Liver (tissue), 7 donors: ENCODE measurements at regions not wholly inside any gene's neighbourhood (a gene's known extent, or its start where the extent isn't known, plus 50 kb on each side); places are given as distances from the start of the nearest gene placed in this dataset.

Experiments
- DNase-seq: peaks from one replicate; pipeline ENCODE4 v3.0.0-alpha.2; 2017; ENCODE audit warnings: low spot score
- H3K27ac ChIP-seq, 2 donors: one replicate each; pipeline ENCODE4 v1.7.0; 2013; ENCODE audit warnings: inconsistent platforms in 2 of 2, low read length in 2 of 2, control low read depth in 1 of 2, low read depth in 1 of 2, mild to moderate bottlenecking in 1 of 2
- H3K27me3 ChIP-seq, 4 donors: one replicate each; pipeline versions ENCODE4 v1.6.1 to v1.7.0; 2013; ENCODE audit warnings: low read length in 3 of 4, inconsistent platforms in 1 of 4, mild to moderate bottlenecking in 1 of 4, moderate library complexity in 1 of 4; ENCODE audit not compliant: control insufficient read depth in 4 of 4, insufficient read depth in 4 of 4
- H3K36me3 ChIP-seq, 4 donors: one replicate each; pipeline versions ENCODE4 v1.6.1 to v1.7.0; 2013; ENCODE audit warnings: low read length in 3 of 4, mild to moderate bottlenecking in 3 of 4, low read depth in 1 of 4, moderate library complexity in 1 of 4; ENCODE audit not compliant: control insufficient read depth in 4 of 4, insufficient read depth in 3 of 4
- H3K4me1 ChIP-seq, 4 donors: one replicate each; pipeline versions ENCODE4 v1.6.1 to v1.7.0; 2013; ENCODE audit warnings: low read length in 3 of 4, mild to moderate bottlenecking in 3 of 4, moderate library complexity in 1 of 4; ENCODE audit not compliant: control insufficient read depth in 4 of 4, insufficient read depth in 4 of 4
- H3K4me3 ChIP-seq, 3 donors: one replicate each; pipeline versions ENCODE4 v1.6.1 to v1.7.0; 2013; ENCODE audit warnings: low read length in 3 of 3, control low read depth in 1 of 3, low read depth in 1 of 3, mild to moderate bottlenecking in 1 of 3
- H3K9ac ChIP-seq, 2 donors: one replicate each; pipeline ENCODE4 v1.7.0; 2013; ENCODE audit warnings: low read length in 2 of 2, mild to moderate bottlenecking in 2 of 2, moderate library complexity in 2 of 2, control low read depth in 1 of 2, low read depth in 1 of 2
- H3K9me3 ChIP-seq, 4 donors: one replicate each; pipeline versions ENCODE4 v1.6.1 to v1.7.0; 2013; ENCODE audit warnings: low read length in 3 of 4; ENCODE audit not compliant: control insufficient read depth in 4 of 4
- ATF3 ChIP-seq: IDR thresholded peaks from 2 replicates; pipeline ENCODE4 v1.6.1; 2016; ENCODE audit warnings: antibody characterized with exemption
- EGR1 ChIP-seq, 2 donors: IDR thresholded peaks; 2 replicates each; pipeline ENCODE4 v1.6.1; 2016 to 2018; ENCODE audit warnings: antibody characterized with exemption in 2 of 2, low read depth in 2 of 2
- FOXA1 ChIP-seq: IDR thresholded peaks from 2 replicates; pipeline ENCODE4 v1.6.1; 2016; ENCODE audit warnings: antibody characterized with exemption
- FOXA2 ChIP-seq: IDR thresholded peaks from 2 replicates; pipeline ENCODE4 v1.6.1; 2016; ENCODE audit warnings: antibody characterized with exemption
- GABPA ChIP-seq, 2 donors: IDR thresholded peaks in 1 of 2; conservative IDR thresholded peaks in 1 of 2; 2 replicates each; pipeline ENCODE4 v1.6.1; 2016; ENCODE audit warnings: antibody characterized with exemption in 2 of 2, mild to moderate bottlenecking in 1 of 2, moderate library complexity in 1 of 2
- HNF4A ChIP-seq, 2 donors: conservative IDR thresholded peaks; 2 replicates each; pipeline ENCODE4 v1.6.1; 2016; ENCODE audit warnings: antibody characterized with exemption in 2 of 2, mild to moderate bottlenecking in 2 of 2
- HNF4G ChIP-seq: IDR thresholded peaks from 2 replicates; pipeline ENCODE4 v1.6.1; 2016; ENCODE audit warnings: antibody characterized with exemption
- JUND ChIP-seq, 2 donors: IDR thresholded peaks; 2 replicates each; pipeline ENCODE4 v1.6.1; 2016; ENCODE audit warnings: antibody characterized with exemption in 2 of 2
- MAX ChIP-seq: IDR thresholded peaks from 2 replicates; pipeline ENCODE4 v1.6.1; 2016; ENCODE audit warnings: antibody characterized with exemption
- NR2F2 ChIP-seq: IDR thresholded peaks from 2 replicates; pipeline ENCODE4 v1.6.1; 2016; ENCODE audit warnings: antibody characterized with exemption
- RAD21 ChIP-seq, 2 donors: IDR thresholded peaks; 2 replicates each; pipeline ENCODE4 v1.6.1; 2016; ENCODE audit warnings: antibody characterized with exemption in 2 of 2, mild to moderate bottlenecking in 2 of 2
- REST ChIP-seq: IDR thresholded peaks from 2 replicates; pipeline ENCODE4 v1.6.1; 2016; ENCODE audit warnings: antibody characterized with exemption, mild to moderate bottlenecking
- RXRA ChIP-seq, 2 donors: IDR thresholded peaks; 2 replicates each; pipeline ENCODE4 v1.6.1; 2017 to 2018; ENCODE audit warnings: antibody characterized with exemption in 2 of 2, mild to moderate bottlenecking in 1 of 2
- SP1 ChIP-seq: IDR thresholded peaks from 2 replicates; pipeline ENCODE4 v1.6.1; 2018; ENCODE audit warnings: antibody characterized with exemption, mild to moderate bottlenecking
- TAF1 ChIP-seq: conservative IDR thresholded peaks from 2 replicates; pipeline ENCODE4 v1.6.1; 2016; ENCODE audit warnings: antibody characterized with exemption, mild to moderate bottlenecking
- YY1 ChIP-seq: IDR thresholded peaks from 2 replicates; pipeline ENCODE4 v1.6.1; 2016; ENCODE audit warnings: antibody characterized with exemption, mild to moderate bottlenecking
- ZBTB33 ChIP-seq: IDR thresholded peaks from 2 replicates; pipeline ENCODE4 v1.6.1; 2016; ENCODE audit warnings: antibody characterized with exemption
- WGBS: extraction: QIAGEN DNeasy Blood & Tissue Kit; methylation state at CpG from one replicate; pipeline ENCODE4 v1.1.7; 2013; 5-methylcytosine and 5-hydroxymethylcytosine counted together
- donor health status: healthy.
- donor health status: healthy.
- donor health status: healthy.
- donor health status: healthy.

- no peak overlapping the region for H3K4me3 ChIP-seq
- H3K9me3 ChIP-seq, result no peaks in the 10 kb centered on the region
- H3K27ac ChIP-seq, result no peak overlapping the region
- 95% methylated on average over 1 of the region's 1 CpG for WGBS
- no peaks in the 10 kb centered on the region for H3K4me1 ChIP-seq
- no peak for TF ChIP-seq ATF3
- no peak for TF ChIP-seq MAX
- no peak for TF ChIP-seq HNF4A (conservative IDR thresholded peaks at IDR 0.05)
- no peak for TF ChIP-seq REST
- no peak for TF ChIP-seq FOXA1
- TF ChIP-seq TAF1, result no peak
- no peak for TF ChIP-seq FOXA2
- no peak for TF ChIP-seq RXRA (IDR thresholded peaks at IDR 0.05)
- no peak for TF ChIP-seq ZBTB33
- no peak for TF ChIP-seq NR2F2
- no peak for TF ChIP-seq GABPA (IDR thresholded peaks at IDR 0.05 in 1 of 2, conservative IDR thresholded peaks at IDR 0.05 in 1 of 2)
- no peak for TF ChIP-seq SP1
- TF ChIP-seq RAD21 (IDR thresholded peaks at IDR 0.05), result no peak
- TF ChIP-seq YY1, result no peak
- no peak for TF ChIP-seq JUND (IDR thresholded peaks at IDR 0.05)
- no peak for TF ChIP-seq HNF4G
- no peak overlapping the region for H3K9ac ChIP-seq
- peaks cover 0 to 2% (median 0%) of the 10 kb centered on the region in 4 donors for H3K27me3 ChIP-seq
- DNase-seq, result no peak
- no peaks in the 10 kb centered on the region for H3K36me3 ChIP-seq
Measured at GRCh38 chr14:94921456-94921855, 151.5 kb upstream of the GSC start.

- H3K4me1 ChIP-seq, result no peaks in the 10 kb centered on the region
- 85% methylated on average over 9 of the region's 9 CpGs for WGBS
- H3K4me3 ChIP-seq, result no peak overlapping the region
- H3K36me3 ChIP-seq, result no peaks in the 10 kb centered on the region
- DNase-seq, result no peak
- no peaks in the 10 kb centered on the region for H3K9me3 ChIP-seq
- H3K27me3 ChIP-seq, result peaks cover 0 to 2% (median 0%) of the 10 kb centered on the region in 4 donors
- no peak for TF ChIP-seq HNF4G
- TF ChIP-seq REST, result no peak
- TF ChIP-seq JUND (IDR thresholded peaks at IDR 0.05), result no peak
- TF ChIP-seq HNF4A (conservative IDR thresholded peaks at IDR 0.05), result no peak
- no peak for TF ChIP-seq RAD21 (IDR thresholded peaks at IDR 0.05)
- no peak for TF ChIP-seq FOXA1
- no peak for TF ChIP-seq ZBTB33
- TF ChIP-seq EGR1 (IDR thresholded peaks at IDR 0.05; ENCODE audit: low read depth in 2 of 2), result no peak
- no peak for TF ChIP-seq YY1
- TF ChIP-seq GABPA (IDR thresholded peaks at IDR 0.05 in 1 of 2, conservative IDR thresholded peaks at IDR 0.05 in 1 of 2), result no peak
- TF ChIP-seq TAF1, result no peak
- TF ChIP-seq ATF3, result no peak
- H3K27ac ChIP-seq, result no peak overlapping the region
- no peak overlapping the region for H3K9ac ChIP-seq
Measured at GRCh38 chr14:94919896-94920295, 150.0 kb upstream of the GSC start.
